WTC11 (cell line): ENCODE measurements at regions not wholly inside any gene's neighbourhood (a gene's known extent, or its start where the extent isn't known, plus 50 kb on each side); places are given as distances from the start of the nearest gene placed in this dataset.

Source experiments
- ATAC-seq: fragments of 200-7000 bp; cut with Tn5 transposase; 2 replicates; pipeline ENCODE4 v1.10.0; 2021; ENCODE audit warnings: mild to moderate bottlenecking, moderate library complexity
- CTCF ChIA-PET: fragments of 300-600 bp; sonication (Branson Sonifier 250); formaldehyde crosslinking; loops from one replicate; lab custom pipeline; 2021; ENCODE audit warnings: antibody characterized with exemption; lab: Charles Lee
- POLR2A ChIA-PET: fragments of 350-600 bp; sonication (Branson Sonifier 250); formaldehyde crosslinking; loops from one replicate; lab custom pipeline; 2021; ENCODE audit warnings: antibody characterized with exemption; lab: Charles Lee
- DNase-seq: peaks from one replicate; pipeline ENCODE4 v3.0.0; 2021; ENCODE audit warnings: low spot score
- H3K27ac Mint-ChIP-seq: 2 replicates; pipeline ENCODE4 v1.8.0; 2021; ENCODE audit warnings: mixed read lengths
- H3K27me3 Mint-ChIP-seq: 2 replicates; pipeline ENCODE4 v1.8.0; 2021; ENCODE audit warnings: low read depth, mild to moderate bottlenecking, moderate library complexity, mixed read lengths
- H3K36me3 Mint-ChIP-seq: 2 replicates; pipeline ENCODE4 v1.8.0; 2021; ENCODE audit warnings: mixed read lengths
- H3K4me1 Mint-ChIP-seq: 2 replicates; pipeline ENCODE4 v1.8.0; 2022; ENCODE audit warnings: mixed read lengths
- H3K4me3 Mint-ChIP-seq: 2 replicates; pipeline ENCODE4 v1.8.0; 2021; ENCODE audit warnings: mild to moderate bottlenecking, moderate library complexity, mixed read lengths
- H3K9me3 Mint-ChIP-seq: 2 replicates; pipeline ENCODE4 v1.8.0; 2021; ENCODE audit warnings: mixed read lengths
- ATF1 ChIP-seq: sonication (generic); formaldehyde crosslinking; IDR thresholded peaks from 2 replicates; pipeline ENCODE4 v1.8.1; 2023; ENCODE audit warnings: mild to moderate bottlenecking, moderate library complexity, missing genetic modification reagents
- CDX4 ChIP-seq: fragments of 250-450 bp; sonication (Bioruptor Pico); IDR thresholded peaks from 2 replicates; pipeline ENCODE4 v1.9.0; 2021; ENCODE audit warnings: moderate library complexity, mild to moderate bottlenecking, inconsistent platforms, borderline replicate concordance
- CREB1 ChIP-seq: sonication (generic); formaldehyde crosslinking; IDR thresholded peaks from 2 replicates; pipeline ENCODE4 v1.8.0; 2023; ENCODE audit warnings: mild to moderate bottlenecking, missing genetic modification reagents
- ERG ChIP-seq: fragments of 250-450 bp; sonication (Bioruptor Pico); IDR thresholded peaks from 2 replicates; pipeline ENCODE4 v1.8.0; 2021; ENCODE audit warnings: mild to moderate bottlenecking
- ETV6 ChIP-seq: sonication (generic); formaldehyde crosslinking; IDR thresholded peaks from 2 replicates; pipeline ENCODE4 v1.8.1; 2022; ENCODE audit warnings: mild to moderate bottlenecking, missing genetic modification reagents
- GRHL2 ChIP-seq: fragments of 250-450 bp; sonication (Bioruptor Pico); IDR thresholded peaks from 2 replicates; pipeline ENCODE4 v1.8.0; 2022; ENCODE audit warnings: mild to moderate bottlenecking, moderate library complexity; ENCODE audit not compliant: insufficient replicate concordance, severe bottlenecking
- IRF1 ChIP-seq: sonication (generic); formaldehyde crosslinking; IDR thresholded peaks from 2 replicates; pipeline ENCODE4 v1.8.0; 2023; ENCODE audit warnings: missing genetic modification reagents
- MAX ChIP-seq: sonication (generic); formaldehyde crosslinking; IDR thresholded peaks from 2 replicates; pipeline ENCODE4 v1.8.0; 2022; ENCODE audit warnings: mild to moderate bottlenecking, missing genetic modification reagents
- MLX ChIP-seq: sonication (generic); formaldehyde crosslinking; IDR thresholded peaks from 2 replicates; pipeline ENCODE4 v1.8.1; 2023; ENCODE audit warnings: mild to moderate bottlenecking, missing genetic modification reagents, moderate library complexity
- NR1H2 ChIP-seq: sonication (generic); formaldehyde crosslinking; IDR thresholded peaks from 2 replicates; pipeline ENCODE4 v1.9.0; 2021; ENCODE audit warnings: mild to moderate bottlenecking, moderate library complexity, missing genetic modification reagents
- NR2C2 ChIP-seq: sonication (generic); formaldehyde crosslinking; IDR thresholded peaks from 2 replicates; pipeline ENCODE4 v1.8.0; 2022; ENCODE audit warnings: mild to moderate bottlenecking, missing genetic modification reagents
- PRDM15 ChIP-seq: sonication (generic); formaldehyde crosslinking; IDR thresholded peaks from 2 replicates; pipeline ENCODE4 v1.8.0; 2022; ENCODE audit warnings: missing genetic modification reagents
- PREB ChIP-seq: sonication (generic); formaldehyde crosslinking; IDR thresholded peaks from 2 replicates; pipeline ENCODE4 v1.8.1; 2022; ENCODE audit warnings: mild to moderate bottlenecking, missing genetic modification reagents, moderate library complexity, borderline replicate concordance
- PRRX2 ChIP-seq: fragments of 250-450 bp; sonication (Bioruptor Pico); IDR thresholded peaks from 2 replicates; pipeline ENCODE4 v1.8.0; 2021; ENCODE audit warnings: mild to moderate bottlenecking
- RELA ChIP-seq: sonication (generic); formaldehyde crosslinking; IDR thresholded peaks from 2 replicates; pipeline ENCODE4 v1.8.1; 2022; ENCODE audit warnings: missing genetic modification reagents, mild to moderate bottlenecking, borderline replicate concordance
- SMAD3 ChIP-seq: sonication (generic); formaldehyde crosslinking; IDR thresholded peaks from 2 replicates; pipeline ENCODE4 v1.8.0; 2022; ENCODE audit warnings: missing genetic modification reagents, mild to moderate bottlenecking, borderline replicate concordance
- SOX15 ChIP-seq: fragments of 250-450 bp; sonication (Bioruptor Pico); IDR thresholded peaks from 2 replicates; pipeline ENCODE4 v1.9.0; 2021; ENCODE audit warnings: mild to moderate bottlenecking
- TEAD1 ChIP-seq: sonication (generic); formaldehyde crosslinking; IDR thresholded peaks from 2 replicates; pipeline ENCODE4 v1.8.0; 2022; ENCODE audit warnings: mild to moderate bottlenecking, missing genetic modification reagents
- TEAD4 ChIP-seq: sonication (generic); formaldehyde crosslinking; IDR thresholded peaks from 2 replicates; pipeline ENCODE4 v1.8.0; 2022; ENCODE audit warnings: mild to moderate bottlenecking, missing genetic modification reagents
- ZNF138 ChIP-seq: sonication (generic); formaldehyde crosslinking; conservative IDR thresholded peaks from 2 replicates; pipeline ENCODE4 v1.8.1; 2022; ENCODE audit warnings: mild to moderate bottlenecking, moderate library complexity, missing genetic modification reagents
- ZNF263 ChIP-seq: sonication (generic); formaldehyde crosslinking; IDR thresholded peaks from 2 replicates; pipeline ENCODE4 v1.8.1; 2022; ENCODE audit warnings: low read depth, mild to moderate bottlenecking, moderate library complexity, missing genetic modification reagents
- ZNF396 ChIP-seq: fragments of 250-450 bp; sonication (Bioruptor Pico); IDR thresholded peaks from 2 replicates; pipeline ENCODE4 v1.8.0; 2021; ENCODE audit warnings: mild to moderate bottlenecking, moderate library complexity, borderline replicate concordance

GRCh38 chr3:151625086-151625485, 108.6 kb upstream of the AADACL2 start (continued):
- TF ChIP-seq CREB1 (no peak), ERG (CRISPR knock-in tag) (no peak), SOX15 (CRISPR knock-in tag) (no peak)

- TF ChIP-seq NR2C2 (CRISPR knock-in tag) (no peak), SMAD3 (CRISPR knock-in tag) (no peak)
- ATAC-seq (no peak), DNase-seq (no peak)
- Mint-ChIP-seq H3K36me3 (no peaks in the 10 kb centered on the region), H3K27me3 (no peaks in the 10 kb centered on the region), H3K9me3 (peaks cover 10% of the 10 kb centered on the region), H3K4me1 (no peaks in the 10 kb centered on the region), H3K4me3 (no peak overlapping the region), H3K27ac (no peak overlapping the region)
- ChIA-PET CTCF (no interaction called here), POLR2A (no interaction called here)
Measured at GRCh38 chr3:151620071-151620470, 113.7 kb upstream of the AADACL2 start.

GRCh38 chr3:151615464-151615863, 118.3 kb upstream of the AADACL2 start:
- DNase-seq (no peak), ATAC-seq (no peak)
- no peaks in the 10 kb centered on the region for H3K36me3 Mint-ChIP-seq
- no peaks in the 10 kb centered on the region for H3K4me1 Mint-ChIP-seq
- CTCF ChIA-PET, result no interaction called here
- POLR2A ChIA-PET, result no interaction called here
- peaks cover 14% of the 10 kb centered on the region for H3K9me3 Mint-ChIP-seq
- no peak overlapping the region for H3K27ac Mint-ChIP-seq
- no peaks in the 10 kb centered on the region for H3K27me3 Mint-ChIP-seq
- TF ChIP-seq ZNF138 (CRISPR knock-in tag) (no peak), ETV6 (CRISPR knock-in tag) (no peak), TEAD1 (no peak), NR1H2 (CRISPR knock-in tag) (no peak), ZNF263 (CRISPR knock-in tag) (no peak), ATF1 (no peak), IRF1 (CRISPR knock-in tag) (no peak), CDX4 (CRISPR knock-in tag) (no peak), MAX (CRISPR knock-in tag) (no peak), RELA (CRISPR knock-in tag) (no peak), PRDM15 (no peak), TEAD4 (CRISPR knock-in tag) (no peak), GRHL2 (CRISPR knock-in tag) (no peak), PREB (CRISPR knock-in tag) (no peak), MLX (CRISPR knock-in tag) (no peak), SOX15 (CRISPR knock-in tag) (no peak), PRRX2 (CRISPR knock-in tag) (no peak), ZNF396 (no peak)
- TF ChIP-seq, all 79 proteins: peak for 0
- H3K4me3 Mint-ChIP-seq, result no peak overlapping the region
